ENCODE measurements at regions not wholly inside any gene's neighbourhood (a gene's known extent, or its start where the extent isn't known, plus 50 kb on each side); places are given as distances from the start of the nearest gene placed in this dataset.

GRCh38 chr10:52639652-52640051, 132.9 kb downstream of the MBL2 start:
- no peak for DNase-seq (ENCODE audit: extremely low read depth, low read depth)
- no peak overlapping the region for H3K4me3 ChIP-seq (replicated peaks; ENCODE audit: low read depth, low read length)
- no peak for TF ChIP-seq CTCF (IDR thresholded peaks at IDR 0.05; ENCODE audit: low read depth, low read length, missing control alignments)

GRCh38 chr10:52642208-52642607, 130.4 kb downstream of the MBL2 start:
- no peak overlapping the region for H3K4me3 ChIP-seq (replicated peaks; ENCODE audit: low read depth, low read length)
- TF ChIP-seq CTCF (IDR thresholded peaks at IDR 0.05; ENCODE audit: low read depth, low read length, missing control alignments) = no peak
- DNase-seq (ENCODE audit: extremely low read depth, low read depth) = no peak

- TF ChIP-seq CTCF (IDR thresholded peaks at IDR 0.05; ENCODE audit: low read depth, low read length, missing control alignments) = peak; percentile 68
- no peak overlapping the region for H3K4me3 ChIP-seq (replicated peaks; ENCODE audit: low read depth, low read length)
- peak; percentile 38 for DNase-seq (ENCODE audit: extremely low read depth, low read depth)
Measured at GRCh38 chr10:52644373-52645186, 128.0 kb downstream of the MBL2 start.

- no peak overlapping the region for H3K4me3 ChIP-seq (replicated peaks; ENCODE audit: low read depth, low read length)
- no peak for DNase-seq (ENCODE audit: extremely low read depth, low read depth)
Measured at GRCh38 chr10:52645187-52645758, 127.3 kb downstream of the MBL2 start.

GRCh38 chr10:52649511-52649910, 123.1 kb downstream of the MBL2 start:
- H3K4me3 ChIP-seq (replicated peaks; ENCODE audit: low read depth, low read length) = no peak overlapping the region
- DNase-seq (ENCODE audit: extremely low read depth, low read depth) = no peak
- no peak for TF ChIP-seq CTCF (IDR thresholded peaks at IDR 0.05; ENCODE audit: low read depth, low read length, missing control alignments)

More at GRCh38 chr10:52645187-52645758, 127.3 kb downstream of the MBL2 start:
- TF ChIP-seq CTCF (IDR thresholded peaks at IDR 0.05; ENCODE audit: low read depth, low read length, missing control alignments) = no peak

GRCh38 chr10:52650873-52651272, 121.7 kb downstream of the MBL2 start:
- no peak for DNase-seq (ENCODE audit: extremely low read depth, low read depth)
- no peak overlapping the region for H3K4me3 ChIP-seq (replicated peaks; ENCODE audit: low read depth, low read length)
- TF ChIP-seq CTCF (IDR thresholded peaks at IDR 0.05; ENCODE audit: low read depth, low read length, missing control alignments) = no peak

All from HFF-Myc (cell line).